GM18868 (cell line): ENCODE measurements at regions not wholly inside any gene's neighbourhood (a gene's known extent, or its start where the extent isn't known, plus 50 kb on each side); places are given as distances from the start of the nearest gene placed in this dataset.

Experiments
- ATAC-seq: cut with Tn5 transposase; IDR thresholded peaks from one replicate; pipeline ENCODE4 v1.9.1; 2021; ENCODE audit warnings: mild to moderate bottlenecking, moderate library complexity; ENCODE audit not compliant: unreplicated experiment

DNA sequence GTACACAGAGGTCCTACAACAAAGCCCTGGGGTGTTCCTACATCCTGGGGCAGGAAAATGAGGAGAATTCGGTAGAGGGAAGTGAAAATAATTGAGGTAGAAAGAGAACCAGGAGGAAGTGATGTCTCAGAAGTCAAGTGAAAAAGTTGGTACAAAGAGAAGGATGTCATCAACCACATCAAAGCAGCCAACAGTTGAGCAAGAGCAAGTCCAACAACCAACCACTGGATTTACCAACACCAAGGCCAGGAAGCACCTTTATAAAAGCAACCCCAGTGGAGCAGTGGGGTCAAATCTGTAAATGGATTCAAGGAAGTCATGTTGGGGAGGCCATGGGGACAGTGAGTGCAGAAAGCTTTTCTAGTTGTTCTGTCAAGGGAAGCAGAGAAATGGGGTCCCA lies 360.4 kb downstream of the ZNF516 start:
- ATAC-seq: no peak

DNA sequence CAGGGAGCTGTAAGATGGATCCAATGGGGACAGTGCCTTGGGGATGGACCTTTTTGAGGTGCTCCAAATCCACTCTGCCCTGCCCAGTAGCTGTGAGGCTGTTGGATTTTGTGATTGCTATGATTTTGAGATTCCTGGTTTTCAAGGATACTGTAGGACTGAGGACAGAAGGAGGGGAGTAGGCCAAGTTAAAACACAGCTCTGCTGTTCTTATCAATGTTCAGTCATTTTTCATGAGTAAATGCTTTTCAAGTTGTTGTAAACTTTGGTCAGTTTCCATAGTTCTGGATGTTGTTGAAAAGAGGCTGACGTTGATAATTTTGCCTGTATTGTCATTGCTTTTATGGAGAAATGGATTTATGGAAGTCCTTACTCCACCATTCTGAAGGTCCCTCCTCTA lies 361.2 kb downstream of the ZNF516 start:
- no peak for ATAC-seq

DNA sequence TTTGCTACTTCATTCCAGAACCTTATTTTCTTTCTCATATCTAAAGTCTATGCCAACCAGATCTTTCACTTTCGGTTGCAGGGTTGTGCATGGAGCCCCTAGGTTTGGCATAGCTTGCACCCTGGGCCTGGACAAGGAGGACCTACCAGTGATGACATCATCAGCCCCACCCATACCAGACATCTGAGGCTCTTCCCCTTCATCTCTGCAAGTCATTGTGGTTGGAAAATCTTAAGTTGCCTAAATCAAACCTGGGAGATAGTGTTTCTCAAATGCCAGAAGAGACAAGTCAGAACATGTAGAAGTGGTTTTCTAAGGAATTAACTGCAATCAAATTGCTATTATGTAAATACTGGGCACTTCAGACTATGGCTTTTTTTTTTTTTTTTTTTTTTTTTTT lies 363.3 kb downstream of the ZNF516 start:
- ATAC-seq: no peak

DNA sequence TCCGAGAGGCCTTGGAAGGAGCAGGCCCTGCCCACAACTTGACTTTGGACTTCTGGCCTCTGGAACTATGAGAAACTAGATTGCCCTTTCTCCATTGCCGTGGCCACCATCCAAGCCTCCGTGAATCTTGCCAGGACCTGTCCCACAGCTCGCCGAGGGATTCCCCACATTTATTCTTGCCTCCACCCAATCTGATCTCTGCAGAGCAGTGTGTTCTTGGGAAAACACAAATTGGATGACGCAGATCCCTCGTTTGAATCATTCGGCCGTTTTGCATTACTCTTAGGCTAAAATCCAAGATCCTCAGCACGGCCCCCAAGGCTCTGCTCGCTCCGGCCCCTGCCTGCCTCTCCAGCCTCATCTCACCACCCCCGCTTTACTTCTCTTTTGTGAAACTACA lies 364.2 kb downstream of the ZNF516 start:
- no peak for ATAC-seq

DNA sequence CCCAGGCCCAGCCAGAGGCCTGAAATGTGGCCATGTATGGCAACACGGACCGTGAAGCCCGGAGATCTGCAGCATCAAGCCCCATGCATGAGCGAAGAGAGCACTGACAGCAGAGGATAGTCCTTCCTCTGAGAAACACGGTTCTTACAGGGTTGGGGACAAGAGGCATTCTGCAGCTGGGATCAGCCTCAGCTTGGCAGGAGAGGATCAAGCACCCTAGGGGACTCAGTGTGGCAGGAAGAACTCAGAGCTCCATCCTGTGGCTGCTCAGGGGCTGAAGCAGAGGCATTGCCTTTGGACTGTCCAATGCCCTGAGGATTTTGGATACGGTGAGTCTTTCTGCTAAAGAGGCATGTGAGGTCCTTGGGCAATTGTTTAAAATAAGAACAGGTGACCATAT lies 368.7 kb downstream of the ZNF516 start:
- no peak for ATAC-seq

DNA sequence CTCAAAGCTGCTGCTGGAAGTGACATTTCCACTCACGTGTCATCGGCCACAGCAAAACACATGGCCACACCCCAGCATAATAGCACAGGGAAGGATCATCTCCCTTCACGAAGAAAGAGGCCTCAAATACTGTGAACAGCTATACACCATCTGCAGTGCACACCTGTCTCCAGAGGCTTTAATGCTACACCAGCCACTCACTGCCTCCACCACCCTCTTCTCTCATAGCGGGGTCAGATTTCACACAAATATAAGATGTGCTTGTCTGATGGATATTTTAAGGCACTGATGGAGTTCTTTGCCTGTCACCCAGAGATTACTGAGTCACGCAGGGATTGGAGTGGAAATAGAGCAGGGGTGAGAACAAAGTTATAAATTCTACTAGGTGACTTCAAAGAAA lies 374.0 kb downstream of the ZNF516 start:
- ATAC-seq: no peak

DNA sequence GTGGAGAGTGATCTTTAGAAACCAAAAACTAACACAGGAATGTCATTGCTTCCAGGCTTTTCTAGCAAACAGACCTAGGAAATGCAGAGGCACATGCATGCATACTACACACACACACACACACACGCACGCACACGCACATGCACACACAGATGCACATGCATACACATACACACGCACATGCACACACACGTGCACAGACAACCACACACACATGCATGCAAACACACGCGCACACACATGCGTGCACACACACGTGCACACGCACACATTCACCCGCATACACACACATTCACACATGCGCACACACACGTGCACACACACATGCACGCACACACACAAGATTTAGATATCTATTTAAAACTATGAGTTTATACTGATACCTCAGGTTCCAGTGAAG lies 379.5 kb downstream of the ZNF516 start:
- no peak for ATAC-seq

DNA sequence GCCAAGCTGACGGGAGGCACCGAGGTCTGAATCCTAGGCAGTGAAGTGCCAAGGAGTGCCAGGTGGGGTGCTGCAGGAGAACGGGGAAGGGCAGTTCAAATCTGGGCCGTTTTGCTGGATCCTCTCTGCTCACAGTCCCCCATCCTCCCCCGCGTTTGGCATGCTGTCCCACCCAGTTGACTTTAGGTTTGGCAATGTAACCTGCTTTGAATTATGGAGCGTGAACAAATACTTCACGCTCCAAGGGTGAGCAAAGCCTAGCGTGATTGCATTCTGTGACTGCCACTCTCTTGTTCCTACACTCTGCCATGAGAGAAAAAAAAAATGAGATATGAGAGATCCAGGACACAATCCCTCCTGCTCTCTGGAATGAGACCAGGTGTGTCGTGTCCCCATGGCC lies 381.9 kb downstream of the ZNF516 start:
- ATAC-seq: no peak

DNA sequence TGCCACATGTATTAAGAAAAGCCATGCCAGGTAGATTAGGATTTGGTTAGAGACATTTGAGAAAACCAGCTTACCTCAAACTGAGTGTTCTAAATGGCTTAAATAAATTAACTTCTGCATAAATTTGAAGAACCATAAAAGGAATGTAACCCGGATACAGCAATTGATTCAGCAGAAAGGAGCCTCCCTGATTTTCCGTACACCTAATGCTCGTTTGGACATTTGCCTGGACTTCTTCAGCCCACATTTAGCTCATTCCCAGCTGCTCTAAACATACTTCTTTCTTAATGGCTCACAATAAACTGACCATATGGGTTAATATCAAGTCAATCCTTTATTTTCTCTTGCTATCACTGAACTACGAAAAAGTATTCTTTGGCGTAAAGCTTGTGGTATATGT lies 392.4 kb downstream of the ZNF516 start:
- ATAC-seq: no peak

DNA sequence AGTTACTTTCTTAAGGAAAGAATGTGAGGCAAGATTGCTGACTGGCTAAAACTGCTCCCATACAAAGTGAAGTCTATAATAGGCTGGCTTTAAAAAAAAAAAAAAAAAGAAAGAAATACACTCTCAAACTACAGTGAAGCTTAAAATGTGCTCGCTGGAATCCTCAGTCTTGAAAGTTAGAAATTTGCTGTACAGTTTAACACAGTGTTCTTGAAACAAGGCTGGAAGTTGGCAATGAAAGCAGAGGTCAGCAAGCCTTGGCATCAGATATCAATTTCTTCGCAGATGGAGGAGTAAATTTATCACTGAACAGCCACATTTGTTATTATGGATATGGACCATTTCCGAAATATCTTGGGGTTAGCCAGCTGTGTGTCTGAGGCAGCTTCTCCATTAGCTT lies 392.9 kb downstream of the ZNF516 start:
- no peak for ATAC-seq

DNA sequence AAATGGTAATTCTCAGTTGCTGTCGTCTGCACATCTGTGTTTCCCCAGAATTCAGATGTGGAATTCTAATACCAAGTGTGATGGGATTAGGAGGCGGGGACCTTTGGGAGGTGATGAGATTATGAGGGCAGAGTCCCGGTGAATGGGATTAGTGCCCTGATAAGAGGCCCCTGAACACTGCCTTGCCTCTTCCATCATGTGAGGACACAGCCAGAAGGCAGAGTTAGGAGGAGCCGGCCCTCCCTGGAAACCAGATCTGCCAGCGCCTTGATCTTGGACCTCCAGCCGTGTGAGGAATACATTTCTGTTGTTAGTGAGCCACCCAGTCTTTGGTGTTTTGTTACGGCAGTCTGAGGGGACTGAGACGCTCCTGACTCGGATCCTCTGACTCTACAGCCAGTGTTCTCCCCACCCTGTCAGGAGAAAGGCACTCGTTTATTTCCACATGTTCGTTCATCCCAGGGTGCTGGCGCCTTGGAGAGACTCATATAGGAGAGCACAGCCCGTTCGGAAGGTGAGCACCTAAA lies 395.0 kb downstream of the ZNF516 start:
- no peak for ATAC-seq

GRCh38 chr18:76098674-76099411 lies 396.2 kb downstream of the ZNF516 start:
- no peak for ATAC-seq

DNA sequence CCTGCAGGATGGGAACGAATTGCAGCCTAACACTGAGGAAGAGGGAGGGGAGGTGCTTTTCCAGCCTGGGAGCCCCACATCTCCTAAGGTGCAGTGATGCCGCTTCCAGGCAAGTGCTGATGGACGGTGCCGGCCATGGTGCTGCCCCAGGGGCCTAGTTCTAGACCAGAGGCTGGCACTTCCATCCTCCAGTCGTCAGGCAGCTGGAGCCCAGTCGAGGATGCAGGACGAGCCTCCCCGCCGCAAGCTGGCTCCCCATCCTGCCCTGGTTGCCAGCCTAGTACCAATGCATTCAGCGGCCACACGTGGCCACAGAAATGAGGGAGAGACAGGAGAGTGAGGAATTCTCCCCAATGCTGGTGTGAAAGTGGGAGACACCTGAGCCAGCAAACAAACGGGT lies 413.5 kb downstream of the ZNF516 start:
- no peak for ATAC-seq

- no peak for ATAC-seq
Observed at GRCh38 chr18:76080430-76080829, 414.6 kb downstream of the ZNF516 start.

DNA sequence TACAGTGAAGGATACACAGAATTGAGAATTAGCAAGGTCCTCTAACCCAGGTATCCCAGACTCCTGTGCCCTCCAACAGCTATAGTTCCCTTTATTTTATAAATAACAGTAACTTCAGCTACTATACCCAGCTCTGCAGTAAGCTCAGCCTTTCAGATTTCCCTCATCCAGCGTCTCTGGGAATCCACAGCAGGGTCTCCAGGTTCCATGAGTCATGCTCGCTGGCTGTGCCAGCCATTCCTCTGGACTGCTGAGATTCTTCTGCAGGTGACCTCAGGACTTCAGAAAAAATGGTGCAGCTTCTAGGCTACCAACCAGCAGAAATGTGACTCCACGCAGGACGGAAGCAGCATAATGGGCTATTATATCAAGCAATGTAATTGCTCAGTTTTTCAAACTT lies 419.3 kb downstream of the ZNF516 start:
- no peak for ATAC-seq

- no peak for ATAC-seq
Observed at GRCh38 chr18:76064998-76065397, 430.0 kb downstream of the ZNF516 start.

DNA sequence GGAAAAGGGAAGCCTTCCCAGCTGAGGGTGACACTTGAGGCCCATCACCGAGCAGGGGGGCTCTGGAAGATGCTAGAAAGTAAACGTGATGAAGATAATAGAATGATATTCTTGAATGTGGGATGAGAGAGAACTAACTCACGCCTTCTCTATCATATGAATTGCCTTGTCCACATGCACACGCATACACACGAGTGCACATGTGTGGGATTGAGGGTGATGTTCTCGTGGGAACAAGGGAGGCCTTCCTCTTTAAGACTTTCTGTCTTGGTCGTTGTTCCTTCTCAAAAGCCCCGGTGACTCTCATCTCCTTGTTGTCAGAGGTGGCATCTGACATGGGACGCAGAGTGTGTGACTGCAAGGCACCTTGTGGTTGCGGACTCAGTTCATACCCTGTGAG lies 436.9 kb downstream of the ZNF516 start:
- no peak for ATAC-seq

DNA sequence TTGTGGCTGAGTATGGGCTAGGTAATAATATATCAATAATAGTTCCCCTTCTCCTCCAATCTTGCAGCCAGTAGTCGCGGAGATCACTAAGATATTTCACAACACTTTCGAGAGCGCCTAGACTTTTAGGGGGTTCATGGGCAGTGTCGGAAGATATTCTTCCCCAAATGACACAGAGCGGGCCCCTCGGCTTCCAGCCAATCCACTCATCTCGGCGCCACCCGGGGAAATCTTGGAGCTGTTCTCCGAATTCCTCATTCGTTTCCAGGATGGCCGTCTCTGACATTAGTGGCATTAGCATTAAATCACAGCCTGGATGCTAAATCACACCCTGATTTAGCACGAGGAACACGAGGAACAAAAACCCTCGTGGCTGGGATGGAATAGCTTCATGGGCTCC lies 437.7 kb downstream of the ZNF516 start:
- ATAC-seq: no peak

- ATAC-seq: no peak
Observed at GRCh38 chr18:76056471-76057110, 438.5 kb downstream of the ZNF516 start.

DNA sequence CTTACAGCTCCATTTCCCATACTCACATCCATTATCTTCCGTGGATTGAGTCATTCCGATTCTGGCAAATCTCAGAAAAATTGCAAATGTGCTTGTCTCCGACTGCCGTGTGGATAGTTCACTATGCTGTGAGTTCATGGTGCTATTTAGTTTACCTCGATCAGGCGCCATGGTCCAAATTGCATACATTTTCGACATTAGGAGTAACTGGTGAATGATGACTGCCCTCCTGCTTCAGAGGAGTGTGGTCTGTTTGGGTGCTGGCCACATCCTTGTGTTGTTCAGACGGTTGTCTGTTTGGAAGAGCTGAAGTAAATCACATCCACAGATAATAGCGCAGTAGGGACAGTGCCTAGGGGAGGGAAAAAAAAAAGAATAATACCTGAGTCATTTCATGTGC lies 439.5 kb downstream of the ZNF516 start:
- no peak for ATAC-seq

- no peak for ATAC-seq
Observed at GRCh38 chr18:76055025-76055424, 440.0 kb downstream of the ZNF516 start.

GRCh38 chr18:76054156-76054555 lies 440.9 kb downstream of the ZNF516 start:
- ATAC-seq: no peak

DNA sequence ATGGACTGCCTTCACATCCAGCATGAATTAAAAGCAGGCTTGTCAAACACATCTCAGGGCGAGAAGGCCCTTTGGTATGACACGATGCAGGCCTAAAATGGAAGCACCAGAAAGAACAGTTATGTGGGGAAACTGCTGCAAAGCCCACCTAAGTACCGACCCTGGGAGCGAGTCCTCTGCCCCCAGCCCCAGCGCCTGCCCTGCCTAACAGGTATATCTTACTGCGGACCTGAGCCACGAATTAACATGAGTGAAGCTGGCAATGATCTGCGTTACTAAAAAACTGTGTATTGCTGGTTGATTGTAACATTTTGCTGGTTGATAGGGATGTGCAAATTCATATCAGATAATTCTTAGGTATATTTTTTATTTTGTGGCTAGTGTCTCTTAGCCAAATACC lies 441.5 kb downstream of the ZNF516 start:
- no peak for ATAC-seq
